Endothelial cell of umbilical vein (primary cell): ENCODE measurements at regions not wholly inside any gene's neighbourhood (a gene's known extent, or its start where the extent isn't known, plus 50 kb on each side); places are given as distances from the start of the nearest gene placed in this dataset.

Experiments
- EZH2 ChIP-seq: IDR thresholded peaks from 2 replicates; pipeline ENCODE4 v1.6.1; 2012; ENCODE audit warnings: borderline replicate concordance, low read depth, mild to moderate bottlenecking, moderate library complexity, low read length, inconsistent platforms; ENCODE audit not compliant: severe bottlenecking
- POLR2A ChIP-seq: IDR thresholded peaks from 2 replicates; pipeline ENCODE4 v1.6.1; 2012; ENCODE audit warnings: low read depth, mild to moderate bottlenecking, control low read depth, low read length
- TF ChIP-seq, protein P1 (sequence below), 2 donors: IDR thresholded peaks; 1 replicate in 1 of 2; 2 replicates in 1 of 2; pipeline ENCODE4 v1.5.1; 2011; ENCODE audit warnings: low read length in 2 of 2, mild to moderate bottlenecking in 2 of 2, moderate library complexity in 2 of 2, control low read depth in 1 of 2, inconsistent platforms in 1 of 2, low read depth in 1 of 2; ENCODE audit not compliant: insufficient read depth in 1 of 2; ENCODE audit errors: extremely low read depth in 1 of 2
- TF ChIP-seq, protein P2 (sequence below): IDR thresholded peaks from 2 replicates; pipeline ENCODE4 v1.6.1; 2011; ENCODE audit not compliant: insufficient read depth, insufficient read length

DNA sequence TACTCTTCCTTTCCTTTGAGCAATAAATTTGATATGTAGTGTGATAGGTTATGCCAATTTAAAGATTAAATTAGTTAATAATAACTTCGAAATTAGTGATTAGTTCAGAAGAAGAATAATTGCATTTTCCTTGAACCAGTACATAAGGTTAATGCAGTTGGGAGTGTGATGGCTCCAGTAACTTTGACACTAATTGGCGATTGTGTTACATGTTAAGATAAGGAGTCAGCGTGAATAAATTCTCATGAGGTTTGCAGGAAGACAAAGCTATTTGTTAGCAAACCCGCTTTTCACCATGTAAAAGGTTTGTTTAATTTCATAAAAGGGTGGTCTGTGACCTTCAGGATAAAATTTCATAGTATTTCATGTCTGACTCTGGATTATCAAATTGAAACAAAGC lies 1226.8 kb downstream of the SLC16A7 start:
- TF ChIP-seq, protein P1, sequence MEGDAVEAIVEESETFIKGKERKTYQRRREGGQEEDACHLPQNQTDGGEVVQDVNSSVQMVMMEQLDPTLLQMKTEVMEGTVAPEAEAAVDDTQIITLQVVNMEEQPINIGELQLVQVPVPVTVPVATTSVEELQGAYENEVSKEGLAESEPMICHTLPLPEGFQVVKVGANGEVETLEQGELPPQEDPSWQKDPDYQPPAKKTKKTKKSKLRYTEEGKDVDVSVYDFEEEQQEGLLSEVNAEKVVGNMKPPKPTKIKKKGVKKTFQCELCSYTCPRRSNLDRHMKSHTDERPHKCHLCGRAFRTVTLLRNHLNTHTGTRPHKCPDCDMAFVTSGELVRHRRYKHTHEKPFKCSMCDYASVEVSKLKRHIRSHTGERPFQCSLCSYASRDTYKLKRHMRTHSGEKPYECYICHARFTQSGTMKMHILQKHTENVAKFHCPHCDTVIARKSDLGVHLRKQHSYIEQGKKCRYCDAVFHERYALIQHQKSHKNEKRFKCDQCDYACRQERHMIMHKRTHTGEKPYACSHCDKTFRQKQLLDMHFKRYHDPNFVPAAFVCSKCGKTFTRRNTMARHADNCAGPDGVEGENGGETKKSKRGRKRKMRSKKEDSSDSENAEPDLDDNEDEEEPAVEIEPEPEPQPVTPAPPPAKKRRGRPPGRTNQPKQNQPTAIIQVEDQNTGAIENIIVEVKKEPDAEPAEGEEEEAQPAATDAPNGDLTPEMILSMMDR (IDR thresholded peaks at IDR 0.05; ENCODE audit: extremely low read depth in 1 of 2, insufficient read depth in 1 of 2, low read depth in 1 of 2, low read length in 2 of 2) = no peak
- TF ChIP-seq EZH2 (no peak), POLR2A (no peak)
- TF ChIP-seq, protein P2, sequence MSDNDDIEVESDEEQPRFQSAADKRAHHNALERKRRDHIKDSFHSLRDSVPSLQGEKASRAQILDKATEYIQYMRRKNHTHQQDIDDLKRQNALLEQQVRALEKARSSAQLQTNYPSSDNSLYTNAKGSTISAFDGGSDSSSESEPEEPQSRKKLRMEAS = no peak
